Fibroblast of villous mesenchyme (primary cell): ENCODE measurements at regions not wholly inside any gene's neighbourhood (a gene's known extent, or its start where the extent isn't known, plus 50 kb on each side); places are given as distances from the start of the nearest gene placed in this dataset.
"Not testable (repeated sequence)": the region's sequence is repeated elsewhere in the genome, so short reads cannot be mapped to it uniquely, and the experiment has no call there.

Experiments used
- DNase-seq: peaks from one replicate; pipeline ENCODE4 v3.0.0-alpha.2; 2010; ENCODE audit warnings: low read depth
- H3K4me3 ChIP-seq: 2 replicates; pipeline ENCODE4 v1.5.1; 2011; ENCODE audit warnings: low read depth, mild to moderate bottlenecking, low read length
- TF ChIP-seq, protein P1 (sequence below): IDR thresholded peaks from 2 replicates; pipeline ENCODE4 v1.5.1; 2012; ENCODE audit warnings: low read depth, mild to moderate bottlenecking, low read length; ENCODE audit not compliant: insufficient read depth

GRCh38 chr7:55723621-55723941 is 139.0 kb downstream of the SEPTIN14 start:
- TF ChIP-seq, protein P1, sequence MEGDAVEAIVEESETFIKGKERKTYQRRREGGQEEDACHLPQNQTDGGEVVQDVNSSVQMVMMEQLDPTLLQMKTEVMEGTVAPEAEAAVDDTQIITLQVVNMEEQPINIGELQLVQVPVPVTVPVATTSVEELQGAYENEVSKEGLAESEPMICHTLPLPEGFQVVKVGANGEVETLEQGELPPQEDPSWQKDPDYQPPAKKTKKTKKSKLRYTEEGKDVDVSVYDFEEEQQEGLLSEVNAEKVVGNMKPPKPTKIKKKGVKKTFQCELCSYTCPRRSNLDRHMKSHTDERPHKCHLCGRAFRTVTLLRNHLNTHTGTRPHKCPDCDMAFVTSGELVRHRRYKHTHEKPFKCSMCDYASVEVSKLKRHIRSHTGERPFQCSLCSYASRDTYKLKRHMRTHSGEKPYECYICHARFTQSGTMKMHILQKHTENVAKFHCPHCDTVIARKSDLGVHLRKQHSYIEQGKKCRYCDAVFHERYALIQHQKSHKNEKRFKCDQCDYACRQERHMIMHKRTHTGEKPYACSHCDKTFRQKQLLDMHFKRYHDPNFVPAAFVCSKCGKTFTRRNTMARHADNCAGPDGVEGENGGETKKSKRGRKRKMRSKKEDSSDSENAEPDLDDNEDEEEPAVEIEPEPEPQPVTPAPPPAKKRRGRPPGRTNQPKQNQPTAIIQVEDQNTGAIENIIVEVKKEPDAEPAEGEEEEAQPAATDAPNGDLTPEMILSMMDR, result no peak
- no peak overlapping the region for H3K4me3 ChIP-seq
- DNase-seq, result no peak

GRCh38 chr7:55722874-55723620 is 139.5 kb downstream of the SEPTIN14 start:
- H3K4me3 ChIP-seq, DNase-seq: not testable (repeated sequence)
- TF ChIP-seq, protein P1, result peak; percentile 14

- not testable (repeated sequence) for H3K4me3 ChIP-seq, DNase-seq
These were observed 141.5 kb downstream of the SEPTIN14 start for GRCh38 chr7:55721004-55721403.

GRCh38 chr7:55715247-55715867 is 143.1 kb upstream of the VOPP1 start:
- H3K4me3 ChIP-seq, DNase-seq: not testable (repeated sequence)

DNA sequence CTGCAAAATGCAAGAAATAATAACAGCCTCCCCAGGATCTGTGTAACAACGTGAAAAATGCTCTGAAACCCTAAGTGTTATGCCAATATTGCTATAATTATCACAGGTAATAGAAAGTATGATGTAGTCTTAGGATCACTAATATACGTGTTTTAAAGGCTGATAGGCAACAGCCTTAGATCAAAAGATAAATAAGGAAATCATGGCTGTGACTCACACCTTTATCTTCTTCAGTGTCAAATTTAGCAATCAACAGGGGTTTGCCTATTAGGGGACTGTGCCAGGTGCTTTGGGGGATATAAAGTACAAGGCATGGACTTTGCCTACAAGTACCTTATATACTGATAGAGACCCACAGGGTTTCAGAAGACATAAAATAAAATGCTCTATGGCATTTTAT is 142.1 kb upstream of the VOPP1 start:
- DNase-seq, H3K4me3 ChIP-seq: not testable (repeated sequence)

DNA sequence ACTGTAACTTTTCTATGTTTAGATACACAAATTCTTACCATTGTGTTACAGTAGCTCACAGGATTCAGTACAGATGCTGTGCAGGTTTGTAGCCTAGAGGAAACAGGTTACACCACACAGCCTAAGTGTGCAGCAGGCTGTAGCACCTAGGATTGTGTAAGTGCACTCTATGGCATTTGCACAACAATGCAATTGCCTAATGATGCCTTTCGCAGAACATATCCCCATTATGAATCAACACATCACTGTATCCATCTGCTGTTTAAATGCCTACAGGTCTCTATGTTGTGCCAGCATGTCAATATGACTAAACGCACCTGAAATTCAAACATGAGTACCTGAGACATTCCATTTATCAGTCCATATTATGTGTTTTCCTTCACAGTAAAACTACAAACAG is 138.0 kb upstream of the VOPP1 start:
- DNase-seq, H3K4me3 ChIP-seq: not testable (repeated sequence)

DNA sequence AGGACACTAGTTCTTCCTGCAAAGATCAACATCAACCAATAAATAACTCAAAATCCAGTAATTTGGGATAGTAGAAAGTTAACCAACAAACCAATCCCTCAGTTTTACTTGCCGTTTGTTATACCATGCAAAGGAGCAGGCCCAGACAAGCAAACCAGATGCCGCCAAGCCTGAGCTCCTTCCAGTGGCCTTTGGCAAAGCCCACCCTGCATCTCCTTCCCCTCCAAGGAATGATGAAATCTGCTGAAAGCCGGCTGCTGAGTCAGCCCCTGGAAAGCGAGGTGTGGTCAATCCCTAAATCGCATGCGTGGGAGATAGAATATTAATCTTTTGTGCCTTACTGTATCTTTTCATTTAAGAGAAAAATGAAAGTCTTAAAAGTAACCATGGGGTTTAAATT is 135.7 kb upstream of the VOPP1 start:
- DNase-seq, result peak; percentile 29
- not testable (repeated sequence) for H3K4me3 ChIP-seq

DNA sequence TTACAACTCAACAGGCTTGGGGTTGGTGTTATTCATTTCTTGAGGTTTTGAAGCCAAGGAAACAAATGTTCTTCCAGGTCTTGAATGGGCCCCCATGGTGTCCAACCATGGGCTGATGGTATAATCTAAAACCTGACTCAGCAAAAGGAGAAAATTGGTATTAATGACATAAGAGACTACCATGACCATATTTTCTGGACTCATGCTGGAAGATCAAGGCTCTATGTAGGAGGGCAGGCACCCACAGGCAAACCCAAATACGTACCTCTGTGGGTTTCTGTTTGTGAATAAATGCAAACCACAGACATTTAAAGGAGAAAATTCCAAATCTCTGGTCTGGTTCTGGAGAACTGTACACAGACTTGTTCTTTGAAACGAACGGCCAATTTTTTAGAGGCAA is 135.1 kb upstream of the VOPP1 start:
- not testable (repeated sequence) for H3K4me3 ChIP-seq, DNase-seq

GRCh38 chr7:55706451-55707195 is 134.3 kb upstream of the VOPP1 start:
- DNase-seq, H3K4me3 ChIP-seq: not testable (repeated sequence)

DNA sequence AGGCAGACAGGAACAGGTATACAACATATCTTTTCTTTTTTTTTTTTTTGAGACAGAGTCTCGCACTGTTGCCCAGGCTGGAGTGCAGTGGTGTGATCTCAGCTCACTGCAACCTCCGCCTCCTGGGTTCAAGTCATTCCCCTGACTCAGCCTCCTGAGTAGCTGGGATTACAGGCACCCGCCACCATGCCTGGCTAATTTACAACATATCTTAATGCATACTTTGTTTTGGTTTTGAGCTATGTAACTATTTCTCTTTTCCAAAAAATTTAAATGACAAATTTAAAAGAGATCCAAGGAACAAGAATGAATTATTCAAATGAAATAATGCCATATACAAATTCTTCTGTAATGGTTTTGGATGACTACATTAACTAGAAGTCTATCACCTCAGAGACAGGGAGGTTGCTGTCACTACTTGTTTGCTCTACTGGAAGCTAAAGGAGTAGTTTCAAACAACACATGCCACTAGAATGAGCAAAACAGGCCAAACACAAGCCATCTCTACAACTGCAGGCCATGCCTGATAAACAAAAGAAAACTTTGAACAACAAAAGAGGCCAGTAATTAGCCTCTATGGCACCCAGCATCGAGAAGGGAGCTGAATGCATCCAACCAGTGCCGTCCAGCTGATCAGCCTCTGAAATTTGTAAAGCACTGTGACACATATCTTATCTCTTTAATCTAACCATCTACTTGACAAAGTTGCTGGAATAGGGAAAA is 133.6 kb upstream of the VOPP1 start:
- not testable (repeated sequence) for DNase-seq

GRCh38 chr7:55702831-55703230 is 130.5 kb upstream of the VOPP1 start:
- H3K4me3 ChIP-seq, result not testable (repeated sequence)
- peak; percentile 38 for DNase-seq

More for the DNA sequence above, 133.6 kb upstream of the VOPP1 start:
- H3K4me3 ChIP-seq, result not testable (repeated sequence)

DNA sequence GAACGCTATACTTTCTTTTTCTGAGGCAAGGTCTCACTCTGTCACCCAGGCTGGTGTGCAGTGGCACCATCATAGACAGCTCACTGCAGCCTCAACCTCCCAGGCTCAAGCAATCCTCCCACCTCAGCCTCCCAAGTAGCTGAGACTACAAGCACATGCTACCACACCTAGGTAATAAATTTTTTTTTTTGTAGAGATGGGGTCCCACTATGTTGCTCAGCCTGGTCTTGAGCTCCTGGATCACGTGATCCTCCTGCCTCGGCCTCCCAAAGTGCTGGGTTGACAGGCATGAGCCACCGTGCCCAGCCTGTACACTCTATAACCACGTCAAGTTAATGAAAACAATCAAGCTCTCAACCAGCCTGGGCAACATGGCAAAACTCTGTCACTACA is 127.1 kb upstream of the VOPP1 start:
- not testable (repeated sequence) for DNase-seq

GRCh38 chr7:55698607-55699449 is 126.5 kb upstream of the VOPP1 start:
- DNase-seq, result peak; percentile 13
- H3K4me3 ChIP-seq, result not testable (repeated sequence)

More for the DNA sequence above, 127.1 kb upstream of the VOPP1 start:
- not testable (repeated sequence) for H3K4me3 ChIP-seq

- DNase-seq, result peak; percentile 75
- not testable (repeated sequence) for H3K4me3 ChIP-seq
These were observed 123.8 kb upstream of the VOPP1 start for GRCh38 chr7:55695893-55696701.

DNA sequence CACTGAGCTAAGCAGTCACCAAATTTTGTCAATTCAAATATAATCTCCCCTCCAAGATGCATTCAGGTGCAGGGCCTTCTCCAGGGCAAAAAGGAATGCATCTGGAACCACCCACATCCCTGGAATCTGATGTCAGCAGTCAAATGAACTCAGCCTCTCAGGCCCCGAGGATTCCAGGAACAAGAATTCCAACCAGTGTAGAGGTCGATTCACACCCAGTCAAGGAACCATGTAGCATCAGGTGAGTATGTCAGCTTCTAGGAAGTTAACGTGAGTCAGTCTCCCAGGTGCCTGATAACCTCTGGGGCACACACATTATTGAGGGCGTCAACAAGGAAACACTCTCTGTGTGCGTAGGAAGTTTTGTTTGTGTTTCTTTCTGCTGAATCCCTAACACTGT is 122.2 kb upstream of the VOPP1 start:
- not testable (repeated sequence) for H3K4me3 ChIP-seq, DNase-seq
